ENCODE measurements at regions not wholly inside any gene's neighbourhood (a gene's known extent, or its start where the extent isn't known, plus 50 kb on each side); places are given as distances from the start of the nearest gene placed in this dataset.

GRCh38 chr7:132636581-132636980, 60.3 kb upstream of the PLXNA4 start:
- TF ChIP-seq, protein P1, sequence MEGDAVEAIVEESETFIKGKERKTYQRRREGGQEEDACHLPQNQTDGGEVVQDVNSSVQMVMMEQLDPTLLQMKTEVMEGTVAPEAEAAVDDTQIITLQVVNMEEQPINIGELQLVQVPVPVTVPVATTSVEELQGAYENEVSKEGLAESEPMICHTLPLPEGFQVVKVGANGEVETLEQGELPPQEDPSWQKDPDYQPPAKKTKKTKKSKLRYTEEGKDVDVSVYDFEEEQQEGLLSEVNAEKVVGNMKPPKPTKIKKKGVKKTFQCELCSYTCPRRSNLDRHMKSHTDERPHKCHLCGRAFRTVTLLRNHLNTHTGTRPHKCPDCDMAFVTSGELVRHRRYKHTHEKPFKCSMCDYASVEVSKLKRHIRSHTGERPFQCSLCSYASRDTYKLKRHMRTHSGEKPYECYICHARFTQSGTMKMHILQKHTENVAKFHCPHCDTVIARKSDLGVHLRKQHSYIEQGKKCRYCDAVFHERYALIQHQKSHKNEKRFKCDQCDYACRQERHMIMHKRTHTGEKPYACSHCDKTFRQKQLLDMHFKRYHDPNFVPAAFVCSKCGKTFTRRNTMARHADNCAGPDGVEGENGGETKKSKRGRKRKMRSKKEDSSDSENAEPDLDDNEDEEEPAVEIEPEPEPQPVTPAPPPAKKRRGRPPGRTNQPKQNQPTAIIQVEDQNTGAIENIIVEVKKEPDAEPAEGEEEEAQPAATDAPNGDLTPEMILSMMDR (IDR thresholded peaks at IDR 0.05; ENCODE audit: low read depth, low read length, missing control alignments), result no peak
- no peak overlapping the region for H3K4me3 ChIP-seq (ENCODE audit: low read depth, low read length)
- DNase-seq (ENCODE audit: low read depth), result no peak
- in situ Hi-C loops (cut with HindIII; ENCODE audit: low sequenced_read_pairs), result no loop called here

- no peak for DNase-seq (ENCODE audit: low read depth)
- H3K4me3 ChIP-seq (ENCODE audit: low read depth, low read length), result no peak overlapping the region
- TF ChIP-seq, protein P1 (IDR thresholded peaks at IDR 0.05; ENCODE audit: low read depth, low read length, missing control alignments), result no peak
- in situ Hi-C loops (cut with HindIII; ENCODE audit: low sequenced_read_pairs), result no loop called here
Measured at GRCh38 chr7:132635127-132635526, 58.9 kb upstream of the PLXNA4 start.

GRCh38 chr7:132630834-132631233, 54.6 kb upstream of the PLXNA4 start:
- in situ Hi-C loops (cut with HindIII; ENCODE audit: low sequenced_read_pairs), result no loop called here
- TF ChIP-seq, protein P1 (IDR thresholded peaks at IDR 0.05; ENCODE audit: low read depth, low read length, missing control alignments), result no peak
- no peak overlapping the region for H3K4me3 ChIP-seq (ENCODE audit: low read depth, low read length)

More at GRCh38 chr7:132630834-132631233, 54.6 kb upstream of the PLXNA4 start:
- DNase-seq (ENCODE audit: low read depth), result no peak
